Central memory CD8-positive, alpha-beta T cell (primary cell): ENCODE measurements at regions not wholly inside any gene's neighbourhood (a gene's known extent, or its start where the extent isn't known, plus 50 kb on each side); places are given as distances from the start of the nearest gene placed in this dataset.
"Not testable (repeated sequence)": the region's sequence is repeated elsewhere in the genome, so short reads cannot be mapped to it uniquely, and the experiment has no call there.

Experiments
- ATAC-seq: fragments of 150-1000 bp; cut with Tn5 transposase; replicated peaks from 2 replicates; pipeline ENCODE4 v1.10.0; 2022; ENCODE audit warnings: mild to moderate bottlenecking, moderate FRiP score, moderate number of reproducible peaks; ENCODE audit not compliant: poor library complexity, severe bottlenecking; ENCODE audit errors: extremely low read depth
- DNase-seq, 2 donors: peaks; one replicate each; pipeline ENCODE4 v3.0.0; 2021; ENCODE audit warnings: low spot score in 2 of 2
- H3K27ac Mint-ChIP-seq: one replicate; pipeline ENCODE4 v1.8.0; 2022; ENCODE audit warnings: low read depth, mild to moderate bottlenecking, moderate library complexity, mixed read lengths
- H3K27me3 Mint-ChIP-seq: one replicate; pipeline ENCODE4 v1.8.0; 2022; ENCODE audit warnings: mixed read lengths
- H3K36me3 Mint-ChIP-seq: one replicate; pipeline ENCODE4 v1.8.0; 2022; ENCODE audit warnings: mild to moderate bottlenecking, moderate library complexity, mixed read lengths; ENCODE audit not compliant: insufficient read depth
- H3K4me1 Mint-ChIP-seq: one replicate; pipeline ENCODE4 v1.8.0; 2022; ENCODE audit warnings: mixed read lengths
- H3K4me3 Mint-ChIP-seq: one replicate; pipeline ENCODE4 v1.8.0; 2022; ENCODE audit warnings: mild to moderate bottlenecking, moderate library complexity, mixed read lengths
- H3K9me3 Mint-ChIP-seq: one replicate; pipeline ENCODE4 v1.8.0; 2022; ENCODE audit warnings: mixed read lengths

- no peaks in the 10 kb centered on the region for H3K4me1 Mint-ChIP-seq
- DNase-seq (no peak), ATAC-seq (no peak)
- H3K9me3 Mint-ChIP-seq, result peaks cover 39% of the 10 kb centered on the region
- H3K36me3 Mint-ChIP-seq, result no peaks in the 10 kb centered on the region
- H3K27ac Mint-ChIP-seq, result no peak overlapping the region
- no peak overlapping the region for H3K4me3 Mint-ChIP-seq
- no peaks in the 10 kb centered on the region for H3K27me3 Mint-ChIP-seq
These were observed 370.8 kb upstream of the MGAT4C start for GRCh38 chr12:86627001-86627400.

GRCh38 chr12:86623267-86623666 is 367.1 kb upstream of the MGAT4C start:
- Mint-ChIP-seq H3K27ac (no peak overlapping the region), H3K36me3 (no peaks in the 10 kb centered on the region), H3K27me3 (no peaks in the 10 kb centered on the region), H3K4me3 (no peak overlapping the region), H3K4me1 (no peaks in the 10 kb centered on the region), H3K9me3 (peaks cover 22% of the 10 kb centered on the region)
- DNase-seq (no peak), ATAC-seq (no peak)

- H3K4me3 Mint-ChIP-seq, result no peak overlapping the region
- ATAC-seq, result no peak
- H3K4me1 Mint-ChIP-seq, result no peaks in the 10 kb centered on the region
- no peaks in the 10 kb centered on the region for H3K27me3 Mint-ChIP-seq
- peaks cover 15% of the 10 kb centered on the region for H3K9me3 Mint-ChIP-seq
- no peak overlapping the region for H3K27ac Mint-ChIP-seq
- no peaks in the 10 kb centered on the region for H3K36me3 Mint-ChIP-seq
- DNase-seq, result no peak
These were observed 365.8 kb upstream of the MGAT4C start for GRCh38 chr12:86621957-86622356.

- Mint-ChIP-seq H3K4me3 (no peak overlapping the region), H3K27me3 (no peaks in the 10 kb centered on the region), H3K4me1 (no peaks in the 10 kb centered on the region), H3K36me3 (no peaks in the 10 kb centered on the region), H3K9me3 (peaks cover 16% of the 10 kb centered on the region), H3K27ac (no peak overlapping the region)
- DNase-seq (no peak), ATAC-seq (no peak)
These were observed 357.1 kb upstream of the MGAT4C start for GRCh38 chr12:86613311-86613710.

- Mint-ChIP-seq H3K36me3 (no peaks in the 10 kb centered on the region), H3K9me3 (peaks cover 16% of the 10 kb centered on the region), H3K4me3 (no peak overlapping the region), H3K27me3 (no peaks in the 10 kb centered on the region), H3K4me1 (no peaks in the 10 kb centered on the region), H3K27ac (no peak overlapping the region)
- DNase-seq (no peak), ATAC-seq (no peak)
These were observed 352.4 kb upstream of the MGAT4C start for GRCh38 chr12:86608638-86609037.

GRCh38 chr12:86601550-86602308 is 345.5 kb upstream of the MGAT4C start:
- no peaks in the 10 kb centered on the region for H3K27me3 Mint-ChIP-seq
- H3K36me3 Mint-ChIP-seq, result peaks cover 2% of the 10 kb centered on the region
- ATAC-seq, result no peak

GRCh38 chr12:86600664-86601231 is 344.6 kb upstream of the MGAT4C start:
- DNase-seq (no peak), ATAC-seq (no peak)
- Mint-ChIP-seq H3K4me1 (no peaks in the 10 kb centered on the region), H3K9me3 (peaks cover 13% of the 10 kb centered on the region), H3K36me3 (peaks cover 2% of the 10 kb centered on the region), H3K4me3 (no peak overlapping the region), H3K27ac (no peak overlapping the region), H3K27me3 (no peaks in the 10 kb centered on the region)

More at GRCh38 chr12:86601550-86602308, 345.5 kb upstream of the MGAT4C start:
- H3K4me3 Mint-ChIP-seq, result no peak overlapping the region
- DNase-seq, result no peak
- H3K4me1 Mint-ChIP-seq, result no peaks in the 10 kb centered on the region
- H3K9me3 Mint-ChIP-seq, result peaks cover 16% of the 10 kb centered on the region
- no peak overlapping the region for H3K27ac Mint-ChIP-seq

- DNase-seq (no peak), ATAC-seq (no peak)
- Mint-ChIP-seq H3K9me3 (peaks cover 23% of the 10 kb centered on the region), H3K4me1 (no peaks in the 10 kb centered on the region), H3K27ac (no peak overlapping the region), H3K27me3 (no peaks in the 10 kb centered on the region), H3K36me3 (peaks cover 2% of the 10 kb centered on the region), H3K4me3 (no peak overlapping the region)
These were observed 341.2 kb upstream of the MGAT4C start for GRCh38 chr12:86597431-86597830.

- ATAC-seq, result no peak
- Mint-ChIP-seq H3K4me3 (no peak overlapping the region), H3K27ac (no peak overlapping the region), H3K4me1 (no peaks in the 10 kb centered on the region), H3K36me3 (no peaks in the 10 kb centered on the region), H3K27me3 (no peaks in the 10 kb centered on the region), H3K9me3 (peaks cover 12% of the 10 kb centered on the region)
- DNase-seq, result no peak
These were observed 334.1 kb upstream of the MGAT4C start for GRCh38 chr12:86590296-86590695.

GRCh38 chr12:86574143-86574542 is 318.0 kb upstream of the MGAT4C start:
- H3K4me3 Mint-ChIP-seq, result no peak overlapping the region
- H3K27me3 Mint-ChIP-seq, result no peaks in the 10 kb centered on the region
- H3K27ac Mint-ChIP-seq, result no peak overlapping the region
- no peaks in the 10 kb centered on the region for H3K36me3 Mint-ChIP-seq
- ATAC-seq, result no peak
- no peak for DNase-seq
- H3K9me3 Mint-ChIP-seq, result peaks cover 18% of the 10 kb centered on the region
- H3K4me1 Mint-ChIP-seq, result no peaks in the 10 kb centered on the region

GRCh38 chr12:86572455-86572854 is 316.3 kb upstream of the MGAT4C start:
- DNase-seq (no peak), ATAC-seq (no peak)
- Mint-ChIP-seq H3K27ac (no peak overlapping the region), H3K9me3 (peaks cover 14% of the 10 kb centered on the region), H3K27me3 (no peaks in the 10 kb centered on the region), H3K36me3 (no peaks in the 10 kb centered on the region), H3K4me3 (no peak overlapping the region), H3K4me1 (no peaks in the 10 kb centered on the region)

GRCh38 chr12:86565038-86565437 is 308.8 kb upstream of the MGAT4C start:
- Mint-ChIP-seq H3K9me3 (peaks cover 21% of the 10 kb centered on the region), H3K4me3 (no peak overlapping the region), H3K27ac (no peak overlapping the region), H3K4me1 (no peaks in the 10 kb centered on the region), H3K27me3 (no peaks in the 10 kb centered on the region), H3K36me3 (no peaks in the 10 kb centered on the region)
- ATAC-seq (no peak), DNase-seq (no peak)

- not testable (repeated sequence) for H3K27me3 Mint-ChIP-seq, DNase-seq, H3K27ac Mint-ChIP-seq, H3K4me1 Mint-ChIP-seq, H3K4me3 Mint-ChIP-seq, H3K36me3 Mint-ChIP-seq, ATAC-seq
- H3K9me3 Mint-ChIP-seq, result peaks cover 18% of the 10 kb centered on the region
These were observed 299.3 kb upstream of the MGAT4C start for GRCh38 chr12:86555491-86555890.
